Adrenal gland (tissue), 5 donors: ENCODE measurements at regions not wholly inside any gene's neighbourhood (a gene's known extent, or its start where the extent isn't known, plus 50 kb on each side); places are given as distances from the start of the nearest gene placed in this dataset.

ENCODE experiments used
- POLR2A ChIP-seq, 2 donors: fragments of 450-650 bp; IDR thresholded peaks; one replicate each; pipeline ENCODE4 v1.6.1; 2017; ENCODE audit warnings: antibody characterized with exemption in 2 of 2, mild to moderate bottlenecking in 2 of 2, moderate library complexity in 1 of 2
- TF ChIP-seq, protein P1 (sequence below), 6 experiments: fragments of 450-650 bp in 4 of 6; fragments of 200-600 bp in 2 of 6; sonication (generic) in 1 of 6; IDR thresholded peaks; 1 replicate in 5 of 6; 2 replicates in 1 of 6; pipeline versions ENCODE4 v1.5.1 to v1.8.0; 2016 to 2021; ENCODE audit warnings: antibody characterized with exemption in 6 of 6, mild to moderate bottlenecking in 2 of 6, moderate library complexity in 1 of 6
- donor health status: DM: no; HTN: no; CAD: no.

- TF ChIP-seq, protein P1, sequence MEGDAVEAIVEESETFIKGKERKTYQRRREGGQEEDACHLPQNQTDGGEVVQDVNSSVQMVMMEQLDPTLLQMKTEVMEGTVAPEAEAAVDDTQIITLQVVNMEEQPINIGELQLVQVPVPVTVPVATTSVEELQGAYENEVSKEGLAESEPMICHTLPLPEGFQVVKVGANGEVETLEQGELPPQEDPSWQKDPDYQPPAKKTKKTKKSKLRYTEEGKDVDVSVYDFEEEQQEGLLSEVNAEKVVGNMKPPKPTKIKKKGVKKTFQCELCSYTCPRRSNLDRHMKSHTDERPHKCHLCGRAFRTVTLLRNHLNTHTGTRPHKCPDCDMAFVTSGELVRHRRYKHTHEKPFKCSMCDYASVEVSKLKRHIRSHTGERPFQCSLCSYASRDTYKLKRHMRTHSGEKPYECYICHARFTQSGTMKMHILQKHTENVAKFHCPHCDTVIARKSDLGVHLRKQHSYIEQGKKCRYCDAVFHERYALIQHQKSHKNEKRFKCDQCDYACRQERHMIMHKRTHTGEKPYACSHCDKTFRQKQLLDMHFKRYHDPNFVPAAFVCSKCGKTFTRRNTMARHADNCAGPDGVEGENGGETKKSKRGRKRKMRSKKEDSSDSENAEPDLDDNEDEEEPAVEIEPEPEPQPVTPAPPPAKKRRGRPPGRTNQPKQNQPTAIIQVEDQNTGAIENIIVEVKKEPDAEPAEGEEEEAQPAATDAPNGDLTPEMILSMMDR (IDR thresholded peaks at IDR 0.05): no peak
- no peak for TF ChIP-seq POLR2A (IDR thresholded peaks at IDR 0.05)
Measured at GRCh38 chr14:54105406-54105805, 148.8 kb upstream of the BMP4 start.
